Suprapubic skin (tissue), 4 donors: ENCODE measurements at regions not wholly inside any gene's neighbourhood (a gene's known extent, or its start where the extent isn't known, plus 50 kb on each side); places are given as distances from the start of the nearest gene placed in this dataset.

Experiments
- DNase-seq, 2 donors: peaks; one replicate each; pipeline ENCODE4 v3.0.0-alpha.2; 2019; ENCODE audit warnings: low spot score in 2 of 2
- H3K27ac ChIP-seq: fragments of 200-600 bp; sonication (generic); one replicate; pipeline ENCODE4 v1.5.1; 2019
- H3K27me3 ChIP-seq: fragments of 200-600 bp; sonication (generic); one replicate; pipeline ENCODE4 v1.5.1; 2019
- H3K36me3 ChIP-seq: fragments of 200-600 bp; sonication (generic); one replicate; pipeline ENCODE4 v1.5.1; 2019
- H3K4me1 ChIP-seq: fragments of 200-600 bp; sonication (generic); one replicate; pipeline ENCODE4 v1.5.1; 2019
- H3K4me3 ChIP-seq: fragments of 200-600 bp; sonication (generic); one replicate; pipeline ENCODE4 v1.5.1; 2019; ENCODE audit warnings: mild to moderate bottlenecking
- H3K9me3 ChIP-seq: fragments of 200-600 bp; sonication (generic); one replicate; pipeline ENCODE4 v1.5.1; 2019
- EP300 ChIP-seq: sonication (generic); formaldehyde crosslinking; IDR thresholded peaks from one replicate; pipeline ENCODE4 v1.6.1; 2017; ENCODE audit warnings: antibody characterized with exemption
- POLR2A ChIP-seq, 2 donors: fragments of 450-650 bp; IDR thresholded peaks; one replicate each; pipeline ENCODE4 v1.6.1; 2017; ENCODE audit warnings: antibody characterized with exemption in 2 of 2, mild to moderate bottlenecking in 2 of 2, moderate library complexity in 2 of 2
- POLR2AphosphoS5 ChIP-seq, 3 donors: sonication (generic); formaldehyde crosslinking; IDR thresholded peaks; one replicate each; pipeline ENCODE4 v1.6.1; 2017; ENCODE audit warnings: antibody characterized with exemption in 3 of 3
- WGBS: methylation state at CpG from one replicate; pipeline ENCODE4 v1.1.5; 2018; 5-methylcytosine and 5-hydroxymethylcytosine counted together
- TF ChIP-seq, protein P1 (sequence below), 2 donors: fragments of 200-600 bp in 1 of 2; fragments of 450-650 bp in 1 of 2; sonication (generic) in 1 of 2; IDR thresholded peaks; one replicate each; pipeline ENCODE4 v1.5.1; 2016 to 2019; ENCODE audit warnings: antibody characterized with exemption in 2 of 2, mild to moderate bottlenecking in 1 of 2, moderate library complexity in 1 of 2

DNA sequence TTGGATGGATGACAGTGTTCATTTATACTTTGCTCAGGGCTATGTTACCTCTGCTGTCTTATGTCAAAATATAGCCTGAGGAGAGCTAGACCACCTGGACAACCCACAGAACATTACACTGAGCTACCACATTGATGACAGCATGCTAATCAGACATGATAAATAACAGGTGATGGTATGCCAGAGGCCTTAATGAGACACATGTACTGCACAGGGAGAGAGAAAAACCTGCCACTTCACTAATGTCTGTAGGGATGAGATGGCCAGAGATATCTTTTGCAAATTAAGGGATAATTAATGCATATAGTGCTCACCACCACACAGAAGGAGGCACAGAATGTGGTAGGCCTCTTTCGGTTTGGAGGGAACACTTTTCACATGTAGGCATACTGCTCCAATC, 1122.6 kb upstream of the POT1 start:
- H3K27me3 ChIP-seq = no peaks in the 10 kb centered on the region
- no peak overlapping the region for H3K27ac ChIP-seq
- no peaks in the 10 kb centered on the region for H3K9me3 ChIP-seq
- H3K4me3 ChIP-seq = no peak overlapping the region
- no peak for DNase-seq
- TF ChIP-seq POLR2A (IDR thresholded peaks at IDR 0.05) (no peak), POLR2AphosphoS5 (IDR thresholded peaks at IDR 0.05) (no peak), EP300 (no peak)
- TF ChIP-seq, protein P1, sequence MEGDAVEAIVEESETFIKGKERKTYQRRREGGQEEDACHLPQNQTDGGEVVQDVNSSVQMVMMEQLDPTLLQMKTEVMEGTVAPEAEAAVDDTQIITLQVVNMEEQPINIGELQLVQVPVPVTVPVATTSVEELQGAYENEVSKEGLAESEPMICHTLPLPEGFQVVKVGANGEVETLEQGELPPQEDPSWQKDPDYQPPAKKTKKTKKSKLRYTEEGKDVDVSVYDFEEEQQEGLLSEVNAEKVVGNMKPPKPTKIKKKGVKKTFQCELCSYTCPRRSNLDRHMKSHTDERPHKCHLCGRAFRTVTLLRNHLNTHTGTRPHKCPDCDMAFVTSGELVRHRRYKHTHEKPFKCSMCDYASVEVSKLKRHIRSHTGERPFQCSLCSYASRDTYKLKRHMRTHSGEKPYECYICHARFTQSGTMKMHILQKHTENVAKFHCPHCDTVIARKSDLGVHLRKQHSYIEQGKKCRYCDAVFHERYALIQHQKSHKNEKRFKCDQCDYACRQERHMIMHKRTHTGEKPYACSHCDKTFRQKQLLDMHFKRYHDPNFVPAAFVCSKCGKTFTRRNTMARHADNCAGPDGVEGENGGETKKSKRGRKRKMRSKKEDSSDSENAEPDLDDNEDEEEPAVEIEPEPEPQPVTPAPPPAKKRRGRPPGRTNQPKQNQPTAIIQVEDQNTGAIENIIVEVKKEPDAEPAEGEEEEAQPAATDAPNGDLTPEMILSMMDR (IDR thresholded peaks at IDR 0.05) = no peak
- no peaks in the 10 kb centered on the region for H3K4me1 ChIP-seq
- WGBS = 54% methylated on average over 1 of the region's 1 CpG
- no peaks in the 10 kb centered on the region for H3K36me3 ChIP-seq

DNA sequence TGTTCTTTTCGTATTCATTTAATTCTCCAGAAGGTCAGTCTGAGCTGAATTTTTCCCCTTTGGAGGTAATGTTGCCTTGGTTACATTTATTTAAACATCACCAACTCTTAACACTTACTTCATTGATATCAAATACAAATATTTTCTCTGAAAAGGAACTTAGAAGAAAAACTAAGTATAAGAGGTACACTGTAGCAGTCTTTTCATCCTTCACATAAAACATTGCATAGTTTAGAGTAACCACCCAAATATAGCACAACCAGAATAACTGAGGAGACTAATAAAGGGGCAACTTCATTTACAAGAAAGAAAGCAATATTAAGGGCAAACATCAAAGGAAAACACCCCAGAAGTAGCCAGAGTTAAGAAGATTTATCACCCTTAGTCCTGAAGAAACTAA, 1115.0 kb upstream of the POT1 start:
- Histone ChIP-seq H3K36me3 (no peaks in the 10 kb centered on the region), H3K9me3 (no peaks in the 10 kb centered on the region), H3K27ac (no peak overlapping the region), H3K4me1 (no peaks in the 10 kb centered on the region), H3K4me3 (no peak overlapping the region), H3K27me3 (no peaks in the 10 kb centered on the region)
- DNase-seq = no peak
- TF ChIP-seq POLR2A (IDR thresholded peaks at IDR 0.05) (no peak), EP300 (no peak), POLR2AphosphoS5 (IDR thresholded peaks at IDR 0.05) (no peak)
- TF ChIP-seq, protein P1 (IDR thresholded peaks at IDR 0.05) = no peak
- WGBS = 86% methylated on average over 1 of the region's 1 CpG

DNA sequence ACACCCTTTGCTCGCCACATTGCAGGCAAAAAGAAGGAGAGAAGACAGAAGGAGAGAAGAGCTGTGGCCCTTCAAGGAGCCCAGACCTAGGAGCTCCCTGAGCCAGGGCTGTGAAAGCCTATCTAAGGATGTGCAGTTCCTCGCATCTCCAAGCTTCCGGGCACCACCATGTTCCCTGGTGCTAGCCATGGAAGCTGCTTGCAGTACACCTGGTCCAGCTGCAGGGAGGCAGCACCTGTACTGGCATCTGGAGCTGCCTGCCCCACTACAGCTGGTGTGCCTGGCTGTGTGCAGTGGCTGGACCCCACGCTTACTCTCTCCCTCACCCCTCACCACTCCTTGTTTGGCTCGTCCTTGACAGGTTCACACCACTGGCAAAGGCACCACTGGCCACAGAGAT, 1111.8 kb upstream of the POT1 start:
- H3K9me3 ChIP-seq = no peaks in the 10 kb centered on the region
- H3K27ac ChIP-seq = no peak overlapping the region
- no peak for DNase-seq
- no peaks in the 10 kb centered on the region for H3K27me3 ChIP-seq
- TF ChIP-seq, protein P1 (IDR thresholded peaks at IDR 0.05) = no peak
- TF ChIP-seq POLR2AphosphoS5 (IDR thresholded peaks at IDR 0.05) = no peak
- no peak for TF ChIP-seq EP300
- no peak for TF ChIP-seq POLR2A (IDR thresholded peaks at IDR 0.05)
- WGBS = 90% methylated on average over 4 of the region's 5 CpGs
- no peaks in the 10 kb centered on the region for H3K4me1 ChIP-seq
- no peak overlapping the region for H3K4me3 ChIP-seq
- H3K36me3 ChIP-seq = no peaks in the 10 kb centered on the region

DNA sequence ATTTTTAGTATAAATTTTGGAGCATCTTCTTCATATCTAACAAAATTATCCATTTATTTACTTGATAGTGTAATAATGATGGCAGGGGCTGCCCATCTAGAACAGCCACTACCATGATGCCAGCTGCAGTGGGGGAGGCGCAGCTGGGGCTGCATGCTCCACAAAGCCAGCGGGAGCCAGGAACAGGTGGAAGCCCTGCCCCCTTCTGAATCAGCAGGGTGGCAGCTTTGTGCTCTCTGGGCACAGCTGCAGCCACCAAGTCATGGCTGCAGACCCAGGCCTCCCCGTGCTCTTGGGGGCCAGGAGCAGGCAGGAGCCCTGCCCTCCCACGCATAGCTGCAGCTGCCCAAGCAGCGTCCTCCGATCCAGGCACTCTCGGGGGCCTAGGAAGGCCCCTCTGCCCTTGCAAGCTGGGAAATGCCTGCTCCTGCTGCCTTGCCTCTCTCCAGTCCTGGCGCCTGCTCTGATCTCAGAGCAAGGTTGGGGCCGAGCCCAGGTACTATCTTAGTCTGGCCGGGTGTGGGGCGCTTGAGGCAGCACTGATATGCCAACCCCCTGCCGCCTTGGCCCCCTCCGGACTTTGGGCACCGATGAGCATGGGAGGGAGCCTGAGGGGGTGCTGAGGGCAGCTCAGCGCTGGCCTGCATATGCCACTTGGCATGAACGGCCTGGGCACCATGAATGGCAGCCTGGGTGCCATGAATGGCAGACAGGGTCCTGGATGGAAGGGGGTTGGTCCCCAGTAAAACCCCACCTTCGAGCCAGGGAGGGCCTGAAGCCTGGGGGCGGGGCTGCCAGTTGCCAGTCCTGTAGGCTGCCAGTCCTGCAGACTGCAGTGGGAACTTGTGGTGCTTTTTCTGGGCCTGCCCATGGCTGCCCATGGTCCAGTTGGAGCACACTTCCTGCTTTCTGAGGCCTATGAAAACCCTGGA, 1110.8 kb upstream of the POT1 start:
- no peak for DNase-seq
- Histone ChIP-seq H3K4me3 (no peak overlapping the region), H3K4me1 (no peaks in the 10 kb centered on the region), H3K27me3 (no peaks in the 10 kb centered on the region), H3K27ac (no peak overlapping the region), H3K36me3 (no peaks in the 10 kb centered on the region), H3K9me3 (no peaks in the 10 kb centered on the region)
- no peak for TF ChIP-seq POLR2A (IDR thresholded peaks at IDR 0.05)
- 80% methylated on average over 8 of the region's 18 CpGs for WGBS

DNA sequence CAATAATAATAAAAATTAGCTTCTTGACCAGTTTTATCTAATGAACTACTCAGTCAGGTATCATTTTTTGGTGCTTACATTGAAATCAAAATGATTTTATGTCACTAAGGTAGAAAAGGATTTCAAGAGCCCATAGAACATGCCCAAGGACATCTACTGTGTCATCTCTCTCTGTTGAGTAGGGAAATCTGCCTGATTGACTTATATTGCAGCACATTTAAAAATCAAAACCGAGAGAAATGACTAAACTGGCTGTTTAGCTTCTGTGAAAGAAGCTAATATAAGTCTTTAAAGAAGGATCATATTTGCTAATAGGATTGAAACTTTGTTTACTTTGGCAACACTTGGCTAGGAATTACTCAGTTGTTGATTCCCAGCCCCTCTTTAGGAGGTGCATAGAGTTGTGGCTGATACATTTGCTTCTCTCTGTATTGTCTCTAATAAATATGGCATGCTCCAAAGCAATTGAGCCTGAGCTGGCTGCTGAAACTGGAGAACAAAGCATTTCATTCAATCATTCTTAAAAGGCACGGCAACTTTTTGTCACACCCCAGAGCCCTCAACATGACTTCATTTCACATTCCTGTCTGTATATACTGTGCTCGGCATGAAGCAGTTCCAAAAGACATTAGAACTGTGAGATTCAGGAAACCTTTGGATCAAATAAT, 1096.9 kb upstream of the POT1 start:
- no peaks in the 10 kb centered on the region for H3K36me3 ChIP-seq
- H3K27me3 ChIP-seq = no peaks in the 10 kb centered on the region
- H3K4me3 ChIP-seq = no peak overlapping the region
- no peaks in the 10 kb centered on the region for H3K4me1 ChIP-seq
- H3K9me3 ChIP-seq = no peaks in the 10 kb centered on the region
- TF ChIP-seq, protein P1 (IDR thresholded peaks at IDR 0.05) = no peak
- no peak overlapping the region for H3K27ac ChIP-seq
- no peak for DNase-seq
- 13% methylated on average over 3 of the region's 3 CpGs for WGBS
